ENCODE measurements at regions not wholly inside any gene's neighbourhood (a gene's known extent, or its start where the extent isn't known, plus 50 kb on each side); places are given as distances from the start of the nearest gene placed in this dataset.

GRCh38 chr2:107362993-107363392 is 463.7 kb upstream of the RGPD4 start:
- H3K27ac ChIP-seq (ENCODE audit: low read length in 2 of 2): no peak overlapping the region
- Mint-ChIP-seq H3K27ac (no peak overlapping the region), H3K9me3 (ENCODE audit: insufficient read depth) (peaks cover 3% of the 10 kb centered on the region), H3K4me3 (no peak overlapping the region), H3K27me3 (no peaks in the 10 kb centered on the region), H3K4me1 (no peaks in the 10 kb centered on the region)
- no peak for ATAC-seq (ENCODE audit: low read depth)
- ChIA-PET POLR2A (no interaction called here), CTCF (no interaction called here)
- no peaks in the 10 kb centered on the region for H3K27me3 ChIP-seq (replicated peaks in 1 of 4; ENCODE audit: control extremely low read depth in 1 of 4, control insufficient read depth in 3 of 4, insufficient read depth in 4 of 4, low read length in 3 of 4)
- TF ChIP-seq, protein P1, sequence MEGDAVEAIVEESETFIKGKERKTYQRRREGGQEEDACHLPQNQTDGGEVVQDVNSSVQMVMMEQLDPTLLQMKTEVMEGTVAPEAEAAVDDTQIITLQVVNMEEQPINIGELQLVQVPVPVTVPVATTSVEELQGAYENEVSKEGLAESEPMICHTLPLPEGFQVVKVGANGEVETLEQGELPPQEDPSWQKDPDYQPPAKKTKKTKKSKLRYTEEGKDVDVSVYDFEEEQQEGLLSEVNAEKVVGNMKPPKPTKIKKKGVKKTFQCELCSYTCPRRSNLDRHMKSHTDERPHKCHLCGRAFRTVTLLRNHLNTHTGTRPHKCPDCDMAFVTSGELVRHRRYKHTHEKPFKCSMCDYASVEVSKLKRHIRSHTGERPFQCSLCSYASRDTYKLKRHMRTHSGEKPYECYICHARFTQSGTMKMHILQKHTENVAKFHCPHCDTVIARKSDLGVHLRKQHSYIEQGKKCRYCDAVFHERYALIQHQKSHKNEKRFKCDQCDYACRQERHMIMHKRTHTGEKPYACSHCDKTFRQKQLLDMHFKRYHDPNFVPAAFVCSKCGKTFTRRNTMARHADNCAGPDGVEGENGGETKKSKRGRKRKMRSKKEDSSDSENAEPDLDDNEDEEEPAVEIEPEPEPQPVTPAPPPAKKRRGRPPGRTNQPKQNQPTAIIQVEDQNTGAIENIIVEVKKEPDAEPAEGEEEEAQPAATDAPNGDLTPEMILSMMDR (IDR thresholded peaks at IDR 0.05): no peak
- no peak for TF ChIP-seq EZH2 (IDR thresholded peaks at IDR 0.05; ENCODE audit: borderline replicate concordance, insufficient read depth, low read depth, low read length, poor library complexity, severe bottlenecking)
- H3K9me3 ChIP-seq (ENCODE audit: control extremely low read depth in 1 of 3, control insufficient read depth in 2 of 3, insufficient read depth in 1 of 3, low read length in 2 of 3): peaks cover 0 to 3% (median 0%) of the 10 kb centered on the region in 3 donors
- WGBS (ENCODE audit: insufficient coverage): no CpG with 5 or more reads among the region's 1 CpG
- H3K4me3 ChIP-seq (ENCODE audit: control extremely low read depth in 1 of 5, extremely low read depth in 1 of 5, insufficient read depth in 1 of 5, low read depth in 2 of 5, low read length in 4 of 5): no peak overlapping the region
- H3K4me2 ChIP-seq (replicated peaks; ENCODE audit: low read depth, low read length, poor library complexity, severe bottlenecking): no peak overlapping the region
- no peaks in the 10 kb centered on the region for H3K79me2 ChIP-seq (ENCODE audit: control insufficient read depth, insufficient read depth, low read length)
- no peaks in the 10 kb centered on the region for H3K36me3 ChIP-seq (replicated peaks in 1 of 2; ENCODE audit: control extremely low read depth in 1 of 2, control insufficient read depth in 1 of 2, extremely low read depth in 1 of 2, insufficient read depth in 2 of 2, low read length in 1 of 2)
- H3K4me1 ChIP-seq (ENCODE audit: control insufficient read depth in 2 of 2, insufficient read depth in 2 of 2, low read length in 2 of 2): no peaks in the 10 kb centered on the region
- H2AFZ ChIP-seq (ENCODE audit: insufficient read depth, low read depth, low read length, poor library complexity, severe bottlenecking): no peak overlapping the region
- no peak for DNase-seq
- no peaks in the 10 kb centered on the region for H4K20me1 ChIP-seq (ENCODE audit: control insufficient read depth, insufficient read depth, low read length, poor library complexity, severe bottlenecking)
- intact Hi-C loops (cut with micrococcal nuclease): no loop called here
- H3K9ac ChIP-seq (ENCODE audit: low read length): no peak overlapping the region

DNA sequence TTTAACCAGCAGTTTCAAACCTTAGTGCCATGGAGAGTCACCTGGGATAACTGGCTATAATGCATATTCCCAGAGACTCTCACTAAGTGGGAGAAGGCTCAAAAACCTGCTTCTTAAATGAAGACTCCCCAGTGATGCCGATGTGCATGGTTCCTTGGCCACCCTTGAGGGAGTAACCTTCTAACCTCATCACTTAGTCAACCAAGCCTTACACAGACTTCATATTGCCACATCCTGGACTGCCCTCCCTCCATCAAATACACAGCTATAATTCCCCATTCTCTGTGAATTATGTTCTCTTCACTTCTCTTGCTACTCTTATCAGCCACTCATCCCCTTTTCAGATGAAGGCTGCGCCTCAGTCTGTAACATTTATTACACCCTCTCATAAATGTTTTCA is 462.9 kb upstream of the RGPD4 start:
- ATAC-seq (ENCODE audit: low read depth) (no peak), DNase-seq (no peak)
- Histone ChIP-seq H2AFZ (ENCODE audit: insufficient read depth, low read depth, low read length, poor library complexity, severe bottlenecking) (no peak overlapping the region), H3K4me3 (ENCODE audit: control extremely low read depth in 1 of 5, extremely low read depth in 1 of 5, insufficient read depth in 1 of 5, low read depth in 2 of 5, low read length in 4 of 5) (no peak overlapping the region), H3K9ac (ENCODE audit: low read length) (no peak overlapping the region), H3K4me1 (ENCODE audit: control insufficient read depth in 2 of 2, insufficient read depth in 2 of 2, low read length in 2 of 2) (no peaks in the 10 kb centered on the region), H3K4me2 (replicated peaks; ENCODE audit: low read depth, low read length, poor library complexity, severe bottlenecking) (no peak overlapping the region), H3K9me3 (ENCODE audit: control extremely low read depth in 1 of 3, control insufficient read depth in 2 of 3, insufficient read depth in 1 of 3, low read length in 2 of 3) (peaks cover 0 to 3% (median 0%) of the 10 kb centered on the region in 3 donors), H4K20me1 (ENCODE audit: control insufficient read depth, insufficient read depth, low read length, poor library complexity, severe bottlenecking) (no peaks in the 10 kb centered on the region), H3K27me3 (replicated peaks in 1 of 4; ENCODE audit: control extremely low read depth in 1 of 4, control insufficient read depth in 3 of 4, insufficient read depth in 4 of 4, low read length in 3 of 4) (no peaks in the 10 kb centered on the region), H3K36me3 (replicated peaks in 1 of 2; ENCODE audit: control extremely low read depth in 1 of 2, control insufficient read depth in 1 of 2, extremely low read depth in 1 of 2, insufficient read depth in 2 of 2, low read length in 1 of 2) (no peaks in the 10 kb centered on the region), H3K79me2 (ENCODE audit: control insufficient read depth, insufficient read depth, low read length) (no peaks in the 10 kb centered on the region), H3K27ac (ENCODE audit: low read length in 2 of 2) (no peak overlapping the region)
- ChIA-PET CTCF (no interaction called here), POLR2A (no interaction called here)
- Mint-ChIP-seq H3K4me3 (no peak overlapping the region), H3K27me3 (no peaks in the 10 kb centered on the region), H3K4me1 (no peaks in the 10 kb centered on the region), H3K27ac (no peak overlapping the region), H3K9me3 (ENCODE audit: insufficient read depth) (peaks cover 3% of the 10 kb centered on the region)
- TF ChIP-seq, protein P1 (IDR thresholded peaks at IDR 0.05): no peak
- TF ChIP-seq EZH2 (IDR thresholded peaks at IDR 0.05; ENCODE audit: borderline replicate concordance, insufficient read depth, low read depth, low read length, poor library complexity, severe bottlenecking): no peak
- 95% methylated on average over 2 of the region's 2 CpGs for WGBS (ENCODE audit: insufficient coverage)
- intact Hi-C loops (cut with micrococcal nuclease): no loop called here

Measured in B cell (primary cell).